ENCODE measurements at regions not wholly inside any gene's neighbourhood (a gene's known extent, or its start where the extent isn't known, plus 50 kb on each side); places are given as distances from the start of the nearest gene placed in this dataset.

DNA sequence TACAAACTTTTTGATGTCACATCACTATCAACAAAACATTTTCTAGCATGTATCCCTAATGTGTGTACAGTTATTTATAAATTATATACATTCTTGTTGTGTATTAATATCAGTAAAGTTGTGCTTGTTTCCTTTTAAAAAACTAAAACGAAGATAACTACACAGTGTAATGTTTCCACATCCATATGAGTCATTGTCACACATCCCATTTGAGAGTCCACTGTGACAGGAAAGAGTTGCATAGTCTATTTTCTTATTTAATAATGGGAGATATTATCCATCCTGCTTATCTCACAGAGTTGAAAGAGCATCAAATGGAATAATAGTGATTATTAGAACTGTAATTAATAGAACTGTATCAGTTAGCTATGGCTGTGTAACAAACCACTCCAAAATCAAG lies 434.0 kb upstream of the CLINT1 start:
- Mint-ChIP-seq H3K27ac (no peak overlapping the region), H3K36me3 (ENCODE audit: low read depth) (no peaks in the 10 kb centered on the region), H3K27me3 (no peaks in the 10 kb centered on the region), H3K4me3 (no peak overlapping the region), H3K9me3 (peaks cover 23% of the 10 kb centered on the region), H3K4me1 (no peaks in the 10 kb centered on the region)
- ATAC-seq = no peak
- DNase-seq = no peak

DNA sequence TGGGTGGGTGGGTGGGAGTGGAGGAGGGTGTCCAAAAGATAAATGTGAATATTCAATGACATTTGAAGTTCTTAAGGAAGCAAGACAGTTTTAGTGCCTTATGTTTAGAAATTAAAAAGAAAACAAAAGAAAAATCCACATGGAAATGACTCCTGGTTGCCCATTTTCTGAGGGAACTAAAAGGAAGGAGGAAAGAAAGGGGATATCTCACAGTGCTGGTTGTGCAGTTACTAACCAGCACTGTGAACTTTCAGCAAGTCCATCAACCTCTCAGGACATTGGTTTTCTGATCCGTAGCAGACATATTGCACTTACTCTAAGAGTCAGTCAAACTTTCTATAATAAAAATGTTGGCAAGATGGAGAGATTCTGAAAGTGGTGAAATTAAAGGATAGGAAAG lies 431.0 kb upstream of the CLINT1 start:
- ATAC-seq (no peak), DNase-seq (no peak)
- Mint-ChIP-seq H3K4me1 (no peaks in the 10 kb centered on the region), H3K4me3 (no peak overlapping the region), H3K27me3 (no peaks in the 10 kb centered on the region), H3K27ac (no peak overlapping the region), H3K36me3 (ENCODE audit: low read depth) (no peaks in the 10 kb centered on the region), H3K9me3 (peaks cover 8% of the 10 kb centered on the region)

DNA sequence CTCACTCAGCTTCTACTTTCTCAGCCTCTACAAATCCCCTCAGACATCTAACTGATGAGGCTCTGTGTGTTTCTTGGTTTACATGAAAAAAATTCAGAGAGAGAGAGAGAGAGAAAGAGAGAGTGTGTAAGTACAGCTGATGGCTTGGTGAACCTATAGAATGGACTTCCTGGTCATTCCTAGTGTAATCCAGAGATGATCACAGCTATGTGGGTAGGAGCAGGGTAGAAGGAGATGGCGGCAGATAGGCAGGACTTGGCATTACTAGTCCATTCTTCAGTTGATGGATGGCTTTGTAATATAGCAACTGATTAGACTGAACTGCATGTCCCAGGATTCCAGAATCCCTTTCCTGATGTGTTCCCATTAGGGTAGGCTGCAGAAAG lies 429.3 kb upstream of the CLINT1 start:
- Mint-ChIP-seq H3K4me3 (no peak overlapping the region), H3K4me1 (no peaks in the 10 kb centered on the region), H3K27me3 (no peaks in the 10 kb centered on the region), H3K9me3 (peaks cover 4% of the 10 kb centered on the region), H3K36me3 (ENCODE audit: low read depth) (no peaks in the 10 kb centered on the region), H3K27ac (no peak overlapping the region)
- DNase-seq (no peak), ATAC-seq (no peak)

DNA sequence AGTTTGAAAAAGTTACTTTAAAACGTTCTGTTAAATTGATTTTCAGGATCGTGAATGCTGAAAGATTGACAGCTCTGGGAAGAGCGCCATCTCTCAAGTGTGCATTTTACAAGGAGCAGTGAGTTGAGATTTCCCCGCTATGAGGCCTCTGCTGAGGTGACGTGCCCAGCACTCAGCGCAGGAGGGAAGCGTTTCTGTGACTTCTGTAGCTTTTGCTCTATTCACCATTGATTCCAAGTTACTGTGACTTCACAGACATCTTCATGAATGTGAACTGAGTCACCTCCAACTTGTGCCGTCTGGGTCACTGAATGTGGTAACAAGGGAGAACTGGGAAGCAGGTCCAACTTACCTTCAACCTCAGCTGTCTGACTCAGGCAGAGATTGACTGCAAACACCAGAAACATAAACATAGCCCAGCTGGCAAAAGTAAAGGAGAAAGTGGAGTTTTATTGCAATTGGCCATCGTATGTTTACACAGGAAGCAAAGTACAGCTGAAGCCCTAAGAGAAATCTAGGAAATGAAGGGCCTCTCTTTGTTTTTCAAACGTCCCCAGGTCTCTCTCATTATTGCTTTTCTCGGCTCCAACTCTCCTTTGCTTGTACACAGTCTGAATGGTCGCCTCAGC lies 428.8 kb upstream of the CLINT1 start:
- Mint-ChIP-seq H3K36me3 (ENCODE audit: low read depth) (no peaks in the 10 kb centered on the region), H3K9me3 (no peaks in the 10 kb centered on the region), H3K4me3 (no peak overlapping the region), H3K27me3 (no peaks in the 10 kb centered on the region), H3K4me1 (no peaks in the 10 kb centered on the region), H3K27ac (no peak overlapping the region)
- no peak for ATAC-seq
- no peak for DNase-seq

DNA sequence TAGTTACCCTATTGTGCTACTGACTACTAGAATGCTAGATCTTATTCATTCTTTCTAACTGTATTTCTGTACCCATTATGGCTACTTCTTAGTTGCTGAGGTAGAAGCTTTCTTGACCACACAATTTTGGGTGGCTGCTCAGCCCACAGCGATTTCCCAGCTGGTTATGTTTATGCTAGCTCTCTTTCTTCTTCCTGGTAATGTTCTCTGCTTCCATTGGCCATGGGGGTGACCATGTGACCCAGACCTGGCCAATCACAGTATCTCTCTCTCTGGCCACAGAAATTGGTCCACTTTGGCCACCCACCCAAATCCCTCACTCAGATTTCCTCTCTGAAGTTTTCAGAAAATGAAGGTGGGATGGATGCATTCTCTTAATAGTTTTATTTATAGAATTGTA lies 427.9 kb upstream of the CLINT1 start:
- Mint-ChIP-seq H3K27me3 (no peaks in the 10 kb centered on the region), H3K36me3 (ENCODE audit: low read depth) (no peaks in the 10 kb centered on the region), H3K27ac (no peak overlapping the region), H3K9me3 (no peaks in the 10 kb centered on the region), H3K4me3 (no peak overlapping the region), H3K4me1 (no peaks in the 10 kb centered on the region)
- no peak for ATAC-seq
- DNase-seq = no peak

DNA sequence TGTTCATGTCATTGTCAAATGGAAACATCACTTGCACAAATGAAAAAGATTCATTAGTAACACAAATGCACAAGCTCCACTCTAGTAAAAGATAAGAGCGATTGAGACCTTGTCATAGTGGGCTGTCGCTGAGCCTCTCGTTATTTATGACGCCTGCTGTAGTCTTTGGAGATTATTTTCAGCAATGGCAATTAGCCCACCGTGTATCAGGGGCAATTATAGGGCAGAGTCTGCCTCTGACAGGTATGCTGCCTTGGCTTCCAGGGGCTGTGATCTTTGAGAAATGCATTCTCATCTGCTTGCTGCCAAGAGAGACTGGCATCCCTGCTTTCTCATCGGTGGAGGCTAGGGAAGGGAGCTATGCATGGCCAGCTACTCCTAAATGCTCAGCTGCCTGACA lies 426.8 kb upstream of the CLINT1 start:
- Mint-ChIP-seq H3K27me3 (no peaks in the 10 kb centered on the region), H3K36me3 (ENCODE audit: low read depth) (no peaks in the 10 kb centered on the region), H3K27ac (no peak overlapping the region), H3K4me1 (no peaks in the 10 kb centered on the region), H3K9me3 (no peaks in the 10 kb centered on the region), H3K4me3 (no peak overlapping the region)
- DNase-seq = no peak
- ATAC-seq = no peak

DNA sequence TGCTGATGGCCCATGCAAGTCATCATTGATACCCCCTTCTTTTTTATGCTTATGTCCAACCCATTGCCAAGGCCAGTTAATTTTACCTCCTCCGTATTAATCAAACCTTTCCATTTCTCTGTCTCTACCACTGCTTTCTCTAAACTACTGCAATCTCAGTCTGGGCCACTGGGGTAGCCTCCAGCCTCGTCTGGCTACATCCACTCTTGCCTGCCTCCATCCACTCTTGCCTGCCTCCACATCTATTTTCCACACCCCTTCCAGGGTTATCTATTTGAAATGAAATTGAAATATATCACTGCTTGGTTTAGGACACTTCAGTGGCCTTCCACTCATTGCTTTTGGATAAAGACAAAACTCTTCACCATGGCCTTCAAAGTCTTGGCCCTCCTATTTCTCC lies 425.3 kb upstream of the CLINT1 start:
- DNase-seq = no peak
- no peak for ATAC-seq
- Mint-ChIP-seq H3K4me1 (no peaks in the 10 kb centered on the region), H3K36me3 (ENCODE audit: low read depth) (no peaks in the 10 kb centered on the region), H3K9me3 (no peaks in the 10 kb centered on the region), H3K4me3 (no peak overlapping the region), H3K27ac (no peak overlapping the region), H3K27me3 (no peaks in the 10 kb centered on the region)

DNA sequence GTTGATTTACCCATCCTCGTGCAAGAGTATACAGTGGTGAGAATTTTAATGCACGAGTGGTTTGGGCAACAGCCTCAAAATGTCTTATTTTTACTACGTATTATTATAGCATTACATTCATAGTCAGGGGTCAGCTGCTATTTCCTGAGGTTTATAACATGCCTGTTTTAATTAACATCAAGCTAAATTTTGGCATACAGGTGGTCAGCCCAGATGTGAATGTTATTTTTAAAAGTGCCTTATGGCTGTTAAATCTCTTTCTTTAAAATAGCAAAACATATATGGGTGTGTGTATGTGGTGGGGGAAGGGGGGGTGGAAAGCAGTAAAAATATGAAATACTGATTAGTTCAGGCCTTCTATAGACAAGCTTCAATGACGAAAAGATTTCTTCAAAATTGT lies 424.5 kb upstream of the CLINT1 start:
- Mint-ChIP-seq H3K36me3 (ENCODE audit: low read depth) (no peaks in the 10 kb centered on the region), H3K9me3 (no peaks in the 10 kb centered on the region), H3K27ac (no peak overlapping the region), H3K27me3 (no peaks in the 10 kb centered on the region), H3K4me3 (no peak overlapping the region), H3K4me1 (no peaks in the 10 kb centered on the region)
- DNase-seq (no peak), ATAC-seq (no peak)

DNA sequence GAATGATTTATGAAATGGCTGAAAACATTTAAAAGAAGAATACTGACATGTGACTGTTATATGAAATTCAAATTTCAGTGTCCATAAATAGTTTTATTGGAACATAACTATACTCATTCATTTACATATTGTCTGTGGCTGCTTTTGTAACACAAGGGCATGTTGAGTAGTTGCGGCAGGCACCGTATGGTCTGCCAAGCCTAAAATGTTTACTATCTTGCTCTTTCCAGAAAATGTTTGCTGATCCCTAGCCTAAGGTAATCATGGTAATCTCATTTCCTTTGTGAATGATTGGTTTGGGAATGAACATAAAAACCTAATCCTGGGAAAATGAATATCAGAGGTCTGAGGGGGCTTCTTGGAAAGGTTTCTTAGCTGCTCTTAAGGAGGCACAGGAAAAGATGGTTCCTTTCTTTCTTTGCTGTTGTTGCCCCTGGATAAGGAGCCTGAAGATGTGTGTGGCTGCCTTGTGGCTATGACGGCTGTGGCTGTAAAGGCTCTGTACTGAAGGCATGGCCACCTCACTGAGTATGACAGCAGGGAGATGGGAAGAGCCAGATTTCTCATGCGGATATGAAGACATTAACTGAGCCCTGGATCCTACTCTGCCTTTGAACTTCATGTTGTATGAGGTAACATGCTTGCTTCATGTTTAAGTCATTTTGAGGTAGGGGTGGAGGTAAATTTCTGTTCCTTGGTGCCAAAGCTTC lies 419.4 kb upstream of the CLINT1 start:
- Mint-ChIP-seq H3K4me3 (no peak overlapping the region), H3K36me3 (ENCODE audit: low read depth) (no peaks in the 10 kb centered on the region), H3K27me3 (no peaks in the 10 kb centered on the region), H3K27ac (no peak overlapping the region), H3K4me1 (no peaks in the 10 kb centered on the region), H3K9me3 (no peaks in the 10 kb centered on the region)
- DNase-seq (no peak), ATAC-seq (no peak)

DNA sequence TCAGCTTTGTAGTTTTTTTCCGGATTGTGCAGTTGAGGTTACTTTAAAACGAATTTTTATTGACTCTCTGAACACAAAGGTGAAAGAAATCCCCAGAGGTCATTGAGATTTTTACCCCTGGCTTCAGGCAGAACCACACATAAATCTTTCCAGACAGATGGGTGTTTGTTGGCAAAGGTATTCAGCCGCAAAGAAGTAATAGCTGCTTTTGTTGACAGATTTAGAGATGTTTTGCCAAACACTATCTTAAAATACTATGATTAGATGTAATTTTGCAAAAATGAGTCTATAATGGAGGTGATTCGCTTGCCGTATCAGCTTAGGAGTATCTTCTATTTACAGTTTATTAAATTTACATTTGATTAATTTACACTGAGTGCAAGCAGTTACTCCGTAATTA lies 418.3 kb upstream of the CLINT1 start:
- H3K4me3 Mint-ChIP-seq = no peak overlapping the region
- no peak for ATAC-seq
- no peaks in the 10 kb centered on the region for H3K9me3 Mint-ChIP-seq
- no peak for DNase-seq
- H3K36me3 Mint-ChIP-seq (ENCODE audit: low read depth) = no peaks in the 10 kb centered on the region
- no peaks in the 10 kb centered on the region for H3K4me1 Mint-ChIP-seq
- no peak overlapping the region for H3K27ac Mint-ChIP-seq
- no peaks in the 10 kb centered on the region for H3K27me3 Mint-ChIP-seq

DNA sequence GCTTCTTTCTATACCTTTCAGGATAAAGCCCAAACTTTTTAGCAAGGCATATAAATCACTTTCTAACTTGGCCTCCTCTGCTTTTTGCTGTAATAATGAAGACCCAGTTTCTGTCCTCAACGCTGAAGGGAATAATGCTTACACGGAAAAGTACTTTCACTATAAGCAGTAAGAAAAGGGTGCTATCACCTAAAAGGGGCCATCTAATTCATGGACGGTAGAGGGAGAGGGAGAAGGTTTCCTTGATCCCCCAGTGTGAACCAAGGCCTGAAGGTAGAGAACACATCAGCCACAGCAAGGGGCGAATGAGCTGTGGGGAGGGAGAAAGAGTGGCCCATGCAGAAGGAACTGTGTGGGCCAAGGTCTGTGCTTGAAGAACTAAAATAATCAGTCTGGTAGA lies 417.7 kb upstream of the CLINT1 start:
- DNase-seq (no peak), ATAC-seq (no peak)
- Mint-ChIP-seq H3K4me1 (no peaks in the 10 kb centered on the region), H3K27ac (no peak overlapping the region), H3K9me3 (no peaks in the 10 kb centered on the region), H3K27me3 (no peaks in the 10 kb centered on the region), H3K4me3 (no peak overlapping the region), H3K36me3 (ENCODE audit: low read depth) (no peaks in the 10 kb centered on the region)

DNA sequence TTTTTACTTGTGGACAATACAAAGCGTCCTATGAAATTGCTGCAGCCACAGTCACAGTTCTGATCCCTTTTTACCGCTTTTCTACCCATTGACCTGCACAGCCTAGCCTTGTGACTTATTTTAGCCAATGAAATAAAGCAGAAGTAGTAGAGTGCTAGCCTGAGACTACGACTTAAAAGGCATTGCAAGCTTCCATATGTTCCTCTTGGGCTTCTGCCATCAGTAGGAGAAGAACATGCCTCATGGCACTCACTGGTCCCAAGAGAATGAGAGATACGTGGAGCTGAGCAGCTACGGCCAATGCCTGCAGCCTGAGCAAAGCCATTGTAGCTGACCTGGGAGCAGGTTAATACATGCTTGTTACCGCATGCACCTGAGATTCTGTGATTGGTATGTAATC lies 416.6 kb upstream of the CLINT1 start:
- Mint-ChIP-seq H3K27ac (no peak overlapping the region), H3K4me3 (no peak overlapping the region), H3K27me3 (no peaks in the 10 kb centered on the region), H3K4me1 (no peaks in the 10 kb centered on the region), H3K36me3 (ENCODE audit: low read depth) (no peaks in the 10 kb centered on the region), H3K9me3 (no peaks in the 10 kb centered on the region)
- ATAC-seq (no peak), DNase-seq (no peak)

DNA sequence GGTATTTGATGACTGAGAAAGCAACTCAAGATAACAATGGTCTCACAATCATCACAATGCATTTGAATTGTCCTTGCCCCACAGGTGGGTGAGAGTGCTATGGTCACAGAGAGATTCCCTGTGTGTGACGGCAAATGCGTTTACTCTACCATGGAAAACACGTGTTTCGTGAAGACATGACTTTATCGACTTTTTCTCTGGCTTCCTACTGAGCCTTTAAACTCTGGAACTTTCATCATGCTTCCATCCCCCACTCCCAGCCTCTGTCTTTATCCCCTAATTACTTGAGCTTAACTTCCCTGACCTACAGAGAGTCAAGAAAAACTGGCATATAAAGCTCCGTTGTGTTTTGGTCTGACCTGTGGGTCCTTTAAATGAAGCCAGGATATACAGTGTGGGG lies 414.1 kb upstream of the CLINT1 start:
- H3K36me3 Mint-ChIP-seq (ENCODE audit: low read depth) = no peaks in the 10 kb centered on the region
- H3K4me1 Mint-ChIP-seq = no peaks in the 10 kb centered on the region
- H3K27ac Mint-ChIP-seq = no peak overlapping the region
- DNase-seq = no peak
- no peak for ATAC-seq
- H3K4me3 Mint-ChIP-seq = no peak overlapping the region
- no peaks in the 10 kb centered on the region for H3K27me3 Mint-ChIP-seq
- no peaks in the 10 kb centered on the region for H3K9me3 Mint-ChIP-seq

DNA sequence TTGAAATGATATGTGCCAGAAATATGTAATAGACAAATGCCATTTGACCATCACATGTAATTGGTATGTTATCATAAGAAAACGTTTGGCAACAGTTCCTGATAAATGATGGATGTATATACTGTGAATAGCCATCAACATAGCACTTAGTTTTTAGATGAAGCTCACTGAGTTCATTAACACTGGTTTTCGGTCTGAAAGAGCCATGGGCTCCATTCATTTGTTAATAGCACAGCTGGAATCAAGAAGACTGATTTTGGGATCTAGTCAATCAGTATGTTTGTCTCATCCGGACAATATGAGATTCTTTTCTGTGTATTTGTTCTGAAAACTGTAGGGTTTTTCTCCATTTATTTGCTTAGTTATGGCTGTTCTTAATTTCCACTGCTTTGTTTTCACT lies 413.5 kb upstream of the CLINT1 start:
- no peaks in the 10 kb centered on the region for H3K9me3 Mint-ChIP-seq
- H3K27me3 Mint-ChIP-seq = no peaks in the 10 kb centered on the region

DNA sequence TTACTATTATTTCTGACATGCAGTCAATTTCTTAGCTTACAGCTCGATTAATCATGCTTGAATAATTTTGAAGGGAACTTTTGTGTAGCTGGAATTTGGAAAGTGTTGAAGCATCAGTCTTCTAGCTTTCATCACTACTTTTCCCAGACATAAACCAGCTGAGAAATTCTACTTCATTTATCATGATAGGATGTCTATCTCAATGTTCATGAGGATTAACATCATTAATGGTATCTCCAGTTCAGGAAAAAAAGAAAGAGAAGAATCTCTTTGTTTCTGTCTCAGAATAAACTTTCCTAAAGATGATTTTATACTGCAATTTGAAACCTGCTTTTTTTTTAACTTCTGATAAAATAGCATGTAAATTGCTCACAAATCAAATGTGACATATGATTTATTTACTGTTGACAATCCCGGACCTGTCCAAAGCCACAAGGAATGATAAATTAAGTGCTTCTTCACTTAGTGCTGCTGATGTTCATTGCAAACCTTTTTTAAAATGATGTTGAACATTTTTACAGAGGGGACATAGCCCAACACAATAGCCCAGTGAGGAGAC lies 412.1 kb upstream of the CLINT1 start:
- no peaks in the 10 kb centered on the region for H3K27me3 Mint-ChIP-seq
- H3K27ac Mint-ChIP-seq = no peak overlapping the region
- no peak for DNase-seq
- H3K4me3 Mint-ChIP-seq = no peak overlapping the region
- H3K36me3 Mint-ChIP-seq (ENCODE audit: low read depth) = no peaks in the 10 kb centered on the region
- no peaks in the 10 kb centered on the region for H3K9me3 Mint-ChIP-seq
- ATAC-seq = no peak
- H3K4me1 Mint-ChIP-seq = no peaks in the 10 kb centered on the region

More for the DNA sequence above, 413.5 kb upstream of the CLINT1 start:
- Mint-ChIP-seq H3K4me3 (no peak overlapping the region), H3K27ac (no peak overlapping the region), H3K36me3 (ENCODE audit: low read depth) (no peaks in the 10 kb centered on the region), H3K4me1 (no peaks in the 10 kb centered on the region)
- ATAC-seq (no peak), DNase-seq (no peak)
